ENCODE measurements at regions not wholly inside any gene's neighbourhood (a gene's known extent, or its start where the extent isn't known, plus 50 kb on each side); places are given as distances from the start of the nearest gene placed in this dataset.
"Not testable (repeated sequence)": the region's sequence is repeated elsewhere in the genome, so short reads cannot be mapped to it uniquely, and the experiment has no call there.

GRCh38 chr7:145378197-145378596 is 542.3 kb upstream of the TPK1 start:
- no peak for TF ChIP-seq CTCF (IDR thresholded peaks at IDR 0.05; ENCODE audit: control extremely low read depth, extremely low read depth)
- H3K27me3 ChIP-seq (ENCODE audit: control insufficient read depth in 3 of 3, insufficient read depth in 3 of 3, low read length in 2 of 3): no peaks in the 10 kb centered on the region
- 71 to 79% methylated on average over 2 of the region's 2 CpGs for WGBS, 2 donors
- no peak overlapping the region for H3K4me3 ChIP-seq
- no peak overlapping the region for H3K9ac ChIP-seq (ENCODE audit: insufficient read depth in 1 of 2, low read length in 2 of 2)
- peaks cover 0 to 1% (median 0%) of the 10 kb centered on the region in 4 donors for H3K9me3 ChIP-seq (ENCODE audit: control insufficient read depth in 4 of 4, insufficient read depth in 3 of 4, low read length in 3 of 4)
- H3K36me3 ChIP-seq (ENCODE audit: control insufficient read depth in 4 of 4, insufficient read depth in 4 of 4, low read length in 4 of 4): no peaks in the 10 kb centered on the region
- DNase-seq: no peak
- no peaks in the 10 kb centered on the region for H3K4me1 ChIP-seq (ENCODE audit: control insufficient read depth in 5 of 5, insufficient read depth in 5 of 5, low read length in 5 of 5)
- ATAC-seq (ENCODE audit: insufficient read depth, low FRiP score): no peak
- H3K27ac ChIP-seq (ENCODE audit: low read depth in 1 of 2, low read length in 1 of 2): no peak overlapping the region

GRCh38 chr7:145360511-145361100 is 524.8 kb upstream of the TPK1 start:
- 92 to 95% methylated on average over 41 to 47 of the region's 47 CpGs for WGBS, 2 donors
- no peak for ATAC-seq (ENCODE audit: insufficient read depth, low FRiP score)

GRCh38 chr7:145350334-145350733 is 514.5 kb upstream of the TPK1 start:
- no peak for DNase-seq
- no peak for TF ChIP-seq CTCF (IDR thresholded peaks at IDR 0.05; ENCODE audit: control extremely low read depth, extremely low read depth)
- Histone ChIP-seq H3K4me1 (ENCODE audit: control insufficient read depth in 5 of 5, insufficient read depth in 5 of 5, low read length in 5 of 5) (no peaks in the 10 kb centered on the region), H3K27ac (ENCODE audit: low read depth in 1 of 2, low read length in 1 of 2) (no peak overlapping the region), H3K36me3 (ENCODE audit: control insufficient read depth in 4 of 4, insufficient read depth in 4 of 4, low read length in 4 of 4) (no peaks in the 10 kb centered on the region), H3K9me3 (ENCODE audit: control insufficient read depth in 4 of 4, insufficient read depth in 3 of 4, low read length in 3 of 4) (peaks cover 0 to 6% (median 1%) of the 10 kb centered on the region in 4 donors), H3K27me3 (ENCODE audit: control insufficient read depth in 3 of 3, insufficient read depth in 3 of 3, low read length in 2 of 3) (no peaks in the 10 kb centered on the region), H3K4me3 (no peak overlapping the region), H3K9ac (ENCODE audit: insufficient read depth in 1 of 2, low read length in 2 of 2) (no peak overlapping the region)
- ATAC-seq (ENCODE audit: insufficient read depth, low FRiP score): no peak
- 88 to 91% methylated on average over 3 of the region's 3 CpGs for WGBS, 2 donors

More at GRCh38 chr7:145360511-145361100, 524.8 kb upstream of the TPK1 start:
- Histone ChIP-seq H3K36me3 (ENCODE audit: control insufficient read depth in 4 of 4, insufficient read depth in 4 of 4, low read length in 4 of 4) (no peaks in the 10 kb centered on the region), H3K27me3 (ENCODE audit: control insufficient read depth in 3 of 3, insufficient read depth in 3 of 3, low read length in 2 of 3) (no peaks in the 10 kb centered on the region), H3K9me3 (ENCODE audit: control insufficient read depth in 4 of 4, insufficient read depth in 3 of 4, low read length in 3 of 4) (peaks cover 0 to 7% (median 1%) of the 10 kb centered on the region in 4 donors), H3K4me1 (ENCODE audit: control insufficient read depth in 5 of 5, insufficient read depth in 5 of 5, low read length in 5 of 5) (no peaks in the 10 kb centered on the region), H3K9ac (ENCODE audit: insufficient read depth in 1 of 2, low read length in 2 of 2) (no peak overlapping the region), H3K4me3 (no peak overlapping the region), H3K27ac (ENCODE audit: low read depth in 1 of 2, low read length in 1 of 2) (no peak overlapping the region)
- DNase-seq: no peak
- no peak for TF ChIP-seq CTCF (IDR thresholded peaks at IDR 0.05; ENCODE audit: control extremely low read depth, extremely low read depth)

GRCh38 chr7:145349452-145349851 is 513.6 kb upstream of the TPK1 start:
- not testable (repeated sequence) for ATAC-seq (ENCODE audit: insufficient read depth, low FRiP score); H3K9me3 ChIP-seq (ENCODE audit: control insufficient read depth in 4 of 4, insufficient read depth in 3 of 4, low read length in 3 of 4); H3K4me1 ChIP-seq (ENCODE audit: control insufficient read depth in 5 of 5, insufficient read depth in 5 of 5, low read length in 5 of 5); H3K9ac ChIP-seq (ENCODE audit: insufficient read depth in 1 of 2, low read length in 2 of 2); H3K27me3 ChIP-seq (ENCODE audit: control insufficient read depth in 3 of 3, insufficient read depth in 3 of 3, low read length in 2 of 3); DNase-seq; H3K4me3 ChIP-seq; H3K36me3 ChIP-seq (ENCODE audit: control insufficient read depth in 4 of 4, insufficient read depth in 4 of 4, low read length in 4 of 4); H3K27ac ChIP-seq (ENCODE audit: low read depth in 1 of 2, low read length in 1 of 2)

Measured in lung (tissue), 11 donors.